ENCODE measurements at regions not wholly inside any gene's neighbourhood (a gene's known extent, or its start where the extent isn't known, plus 50 kb on each side); places are given as distances from the start of the nearest gene placed in this dataset.

GRCh38 chr22:22109693-22110466 is 127.3 kb upstream of the TOP3B start:
- TF ChIP-seq POU5F1 (IDR thresholded peaks at IDR 0.05; ENCODE audit: low read depth, low read length) (no peak), YY1 (IDR thresholded peaks at IDR 0.05; ENCODE audit: low read depth, low read length) (no peak), RAD21 (IDR thresholded peaks at IDR 0.05 in 1 of 2, conservative IDR thresholded peaks at IDR 0.05 in 1 of 2; ENCODE audit: low read depth in 2 of 2, low read length in 2 of 2) (peak in 1 of 2 experiments; percentile 17; a peak in 1 of 4 replicates), POLR2A (IDR thresholded peaks at IDR 0.05; ENCODE audit: control extremely low read depth in 1 of 2, low read depth in 2 of 2, low read length in 2 of 2) (no peak), EZH2 (IDR thresholded peaks at IDR 0.05; ENCODE audit: low read depth, low read length, severe bottlenecking) (no peak), CHD7 (IDR thresholded peaks at IDR 0.05; ENCODE audit: insufficient replicate concordance, low read length) (no peak), POLR2AphosphoS5 (IDR thresholded peaks at IDR 0.05; ENCODE audit: low read depth, low read length) (no peak), CBX5 (IDR thresholded peaks at IDR 0.05; ENCODE audit: low read depth, low read length) (no peak), BCL11A (IDR thresholded peaks at IDR 0.05; ENCODE audit: low read depth in 2 of 2, low read length in 2 of 2) (no peak), SP1 (IDR thresholded peaks at IDR 0.05; ENCODE audit: low read depth, low read length) (no peak)
- TF ChIP-seq, protein P1, sequence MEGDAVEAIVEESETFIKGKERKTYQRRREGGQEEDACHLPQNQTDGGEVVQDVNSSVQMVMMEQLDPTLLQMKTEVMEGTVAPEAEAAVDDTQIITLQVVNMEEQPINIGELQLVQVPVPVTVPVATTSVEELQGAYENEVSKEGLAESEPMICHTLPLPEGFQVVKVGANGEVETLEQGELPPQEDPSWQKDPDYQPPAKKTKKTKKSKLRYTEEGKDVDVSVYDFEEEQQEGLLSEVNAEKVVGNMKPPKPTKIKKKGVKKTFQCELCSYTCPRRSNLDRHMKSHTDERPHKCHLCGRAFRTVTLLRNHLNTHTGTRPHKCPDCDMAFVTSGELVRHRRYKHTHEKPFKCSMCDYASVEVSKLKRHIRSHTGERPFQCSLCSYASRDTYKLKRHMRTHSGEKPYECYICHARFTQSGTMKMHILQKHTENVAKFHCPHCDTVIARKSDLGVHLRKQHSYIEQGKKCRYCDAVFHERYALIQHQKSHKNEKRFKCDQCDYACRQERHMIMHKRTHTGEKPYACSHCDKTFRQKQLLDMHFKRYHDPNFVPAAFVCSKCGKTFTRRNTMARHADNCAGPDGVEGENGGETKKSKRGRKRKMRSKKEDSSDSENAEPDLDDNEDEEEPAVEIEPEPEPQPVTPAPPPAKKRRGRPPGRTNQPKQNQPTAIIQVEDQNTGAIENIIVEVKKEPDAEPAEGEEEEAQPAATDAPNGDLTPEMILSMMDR (IDR thresholded peaks at IDR 0.05; ENCODE audit: control extremely low read depth in 1 of 3, insufficient read depth in 1 of 3, low read depth in 1 of 3, low read length in 3 of 3): peak in 2 of 3 experiments; percentile 35 to 62; a peak in 2 of 4 replicates
- TF ChIP-seq, protein P2, sequence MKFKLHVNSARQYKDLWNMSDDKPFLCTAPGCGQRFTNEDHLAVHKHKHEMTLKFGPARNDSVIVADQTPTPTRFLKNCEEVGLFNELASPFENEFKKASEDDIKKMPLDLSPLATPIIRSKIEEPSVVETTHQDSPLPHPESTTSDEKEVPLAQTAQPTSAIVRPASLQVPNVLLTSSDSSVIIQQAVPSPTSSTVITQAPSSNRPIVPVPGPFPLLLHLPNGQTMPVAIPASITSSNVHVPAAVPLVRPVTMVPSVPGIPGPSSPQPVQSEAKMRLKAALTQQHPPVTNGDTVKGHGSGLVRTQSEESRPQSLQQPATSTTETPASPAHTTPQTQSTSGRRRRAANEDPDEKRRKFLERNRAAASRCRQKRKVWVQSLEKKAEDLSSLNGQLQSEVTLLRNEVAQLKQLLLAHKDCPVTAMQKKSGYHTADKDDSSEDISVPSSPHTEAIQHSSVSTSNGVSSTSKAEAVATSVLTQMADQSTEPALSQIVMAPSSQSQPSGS (IDR thresholded peaks at IDR 0.05; ENCODE audit: low read length): no peak
